OCI-LY3 (cell line): ENCODE measurements at regions not wholly inside any gene's neighbourhood (a gene's known extent, or its start where the extent isn't known, plus 50 kb on each side); places are given as distances from the start of the nearest gene placed in this dataset.

Experiments used
- CTCF ChIP-seq: fragments of 200-600, 300-600 bp; sonication (generic); IDR thresholded peaks from 2 replicates; pipeline ENCODE4 v1.5.1; 2014; ENCODE audit warnings: antibody characterized with exemption, low read length, low read depth
- EZH2phosphoT487 ChIP-seq: fragments of 200-600 bp; shearing (Covaris generic); IDR thresholded peaks from 2 replicates; pipeline ENCODE4 v1.6.1; 2018; ENCODE audit warnings: antibody characterized with exemption, mixed run types, low read depth

GRCh38 chr5:175214152-175214551, 229.8 kb downstream of the DRD1 start:
- TF ChIP-seq CTCF (no peak), EZH2phosphoT487 (no peak)
